ENCODE measurements at regions not wholly inside any gene's neighbourhood (a gene's known extent, or its start where the extent isn't known, plus 50 kb on each side); places are given as distances from the start of the nearest gene placed in this dataset.
A peak's percentile ranks its signal among the peaks of the same experiment; 100 is the strongest.

DNA sequence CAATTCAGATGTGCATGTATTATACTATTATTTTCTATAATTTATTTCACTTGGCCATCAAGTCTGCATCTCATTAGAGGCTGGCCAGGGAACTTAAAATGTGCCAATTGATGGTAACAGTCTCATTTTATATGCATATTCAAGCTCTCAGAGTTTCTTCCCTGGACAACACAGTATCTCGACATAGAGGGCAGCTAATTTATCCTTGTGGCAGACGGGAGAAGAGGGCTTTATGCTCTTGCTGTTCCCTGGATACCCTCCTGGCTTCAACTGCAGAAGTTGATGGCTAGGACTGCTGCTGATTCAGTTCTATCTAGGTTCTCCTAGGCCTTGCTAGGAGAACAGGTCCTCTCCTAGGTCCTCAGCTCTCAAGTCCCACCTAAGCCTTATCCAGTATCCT, 99.1 kb upstream of the NPHP3 start:
- no peak for DNase-seq (ENCODE audit: low read depth)
- no peak for TF ChIP-seq CTCF (IDR thresholded peaks at IDR 0.05; ENCODE audit: control insufficient read depth, extremely low read depth, insufficient read depth)
- H3K4me3 ChIP-seq (ENCODE audit: low read depth, low read length) = no peak overlapping the region

DNA sequence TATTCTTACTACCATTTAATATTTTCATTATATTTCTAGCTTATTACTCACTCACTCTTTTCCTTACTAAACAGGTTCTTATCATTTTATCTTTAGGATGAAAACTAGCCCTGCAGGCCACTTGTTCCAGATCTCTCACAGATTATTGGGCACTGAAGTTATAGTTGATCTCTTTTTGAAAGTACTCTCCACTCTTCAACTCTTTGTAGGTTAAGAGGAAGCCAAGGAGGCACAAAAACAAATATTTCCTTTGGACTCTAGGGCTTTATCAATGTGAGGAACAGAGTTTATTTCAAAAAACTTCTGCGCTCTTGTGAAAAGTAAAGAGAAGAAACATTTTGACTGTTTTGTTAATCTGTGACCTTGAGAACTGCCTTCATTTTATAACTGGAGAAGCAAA, 96.0 kb upstream of the NPHP3 start:
- TF ChIP-seq CTCF (IDR thresholded peaks at IDR 0.05; ENCODE audit: control insufficient read depth, extremely low read depth, insufficient read depth) = no peak
- no peak overlapping the region for H3K4me3 ChIP-seq (ENCODE audit: low read depth, low read length)
- no peak for DNase-seq (ENCODE audit: low read depth)

GRCh38 chr3:132817646-132818177, 95.5 kb upstream of the NPHP3 start:
- DNase-seq (ENCODE audit: low read depth) = no peak
- H3K4me3 ChIP-seq (ENCODE audit: low read depth, low read length) = no peak overlapping the region
- no peak for TF ChIP-seq CTCF (IDR thresholded peaks at IDR 0.05; ENCODE audit: control insufficient read depth, extremely low read depth, insufficient read depth)

- no peak overlapping the region for H3K4me3 ChIP-seq (ENCODE audit: low read depth, low read length)
- no peak for DNase-seq (ENCODE audit: low read depth)
- TF ChIP-seq CTCF (IDR thresholded peaks at IDR 0.05; ENCODE audit: control insufficient read depth, extremely low read depth, insufficient read depth) = no peak
Observed at GRCh38 chr3:132805071-132805470, 82.9 kb upstream of the NPHP3 start.

- DNase-seq (ENCODE audit: low read depth) = no peak
- no peak for TF ChIP-seq CTCF (IDR thresholded peaks at IDR 0.05; ENCODE audit: control insufficient read depth, extremely low read depth, insufficient read depth)
- no peak overlapping the region for H3K4me3 ChIP-seq (ENCODE audit: low read depth, low read length)
Observed at GRCh38 chr3:132804498-132804897, 82.3 kb upstream of the NPHP3 start.

DNA sequence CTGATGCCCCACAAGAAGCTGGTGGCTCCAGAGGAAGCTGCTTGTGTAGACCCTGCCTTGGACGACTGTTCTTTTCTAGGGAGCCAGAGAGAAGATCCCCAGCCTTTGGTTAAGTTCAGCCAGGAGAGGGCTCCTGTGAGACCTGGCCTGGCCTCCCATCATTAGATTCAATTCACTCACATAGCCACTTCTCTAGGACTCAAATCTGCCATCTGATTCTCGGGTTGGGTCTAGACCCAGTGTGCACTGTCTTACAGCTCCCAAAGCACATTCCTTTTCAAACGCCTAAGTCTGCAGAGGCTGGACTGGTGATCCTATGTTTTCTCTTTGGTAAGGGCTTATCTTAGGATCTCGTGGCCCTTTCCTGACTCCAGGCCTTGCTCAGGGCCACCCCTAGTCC, 81.7 kb upstream of the NPHP3 start:
- no peak for DNase-seq (ENCODE audit: low read depth)
- TF ChIP-seq CTCF (IDR thresholded peaks at IDR 0.05; ENCODE audit: control insufficient read depth, extremely low read depth, insufficient read depth) = peak; percentile 5; the same call in 1 of the 2 replicates
- no peak overlapping the region for H3K4me3 ChIP-seq (ENCODE audit: low read depth, low read length)

GRCh38 chr3:132800958-132801357, 78.7 kb upstream of the NPHP3 start:
- no peak for DNase-seq (ENCODE audit: low read depth)
- H3K4me3 ChIP-seq (ENCODE audit: low read depth, low read length) = no peak overlapping the region
- no peak for TF ChIP-seq CTCF (IDR thresholded peaks at IDR 0.05; ENCODE audit: control insufficient read depth, extremely low read depth, insufficient read depth)

All from LNCaP clone FGC (cell line).